ENCODE measurements at regions not wholly inside any gene's neighbourhood (a gene's known extent, or its start where the extent isn't known, plus 50 kb on each side); places are given as distances from the start of the nearest gene placed in this dataset.

DNA sequence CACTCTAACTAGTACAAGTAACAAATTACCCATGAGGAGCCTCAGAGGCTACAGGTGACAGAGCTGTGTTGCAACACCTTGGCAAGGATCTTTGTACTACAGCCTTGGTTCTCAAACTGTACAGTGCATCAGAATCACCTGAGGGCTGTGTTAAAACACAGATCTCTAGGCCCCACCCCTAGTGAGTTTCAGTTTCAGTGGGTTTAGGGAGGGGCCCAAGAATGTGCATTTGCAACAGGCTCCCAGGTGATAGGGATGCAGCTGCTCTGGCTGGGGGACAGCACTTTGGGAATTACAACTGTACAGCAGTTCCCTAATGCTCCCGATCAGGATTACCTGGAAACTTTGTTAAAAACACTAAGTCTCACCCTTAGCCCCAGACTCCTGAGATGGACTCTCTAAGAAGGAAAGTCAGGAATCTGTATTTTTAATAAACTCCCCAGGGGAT, 66.1 kb upstream of the NR2F2 start:
- H3K4me3 ChIP-seq (ENCODE audit: low read depth, low read length, poor library complexity, severe bottlenecking) = no peak overlapping the region
- no TSS peak for BruUV-seq (replicated peaks)
- TF ChIP-seq EZH2 (IDR thresholded peaks at IDR 0.05; ENCODE audit: borderline replicate concordance, low read depth, low read length, poor library complexity, severe bottlenecking) = no peak
- TF ChIP-seq, protein P1, sequence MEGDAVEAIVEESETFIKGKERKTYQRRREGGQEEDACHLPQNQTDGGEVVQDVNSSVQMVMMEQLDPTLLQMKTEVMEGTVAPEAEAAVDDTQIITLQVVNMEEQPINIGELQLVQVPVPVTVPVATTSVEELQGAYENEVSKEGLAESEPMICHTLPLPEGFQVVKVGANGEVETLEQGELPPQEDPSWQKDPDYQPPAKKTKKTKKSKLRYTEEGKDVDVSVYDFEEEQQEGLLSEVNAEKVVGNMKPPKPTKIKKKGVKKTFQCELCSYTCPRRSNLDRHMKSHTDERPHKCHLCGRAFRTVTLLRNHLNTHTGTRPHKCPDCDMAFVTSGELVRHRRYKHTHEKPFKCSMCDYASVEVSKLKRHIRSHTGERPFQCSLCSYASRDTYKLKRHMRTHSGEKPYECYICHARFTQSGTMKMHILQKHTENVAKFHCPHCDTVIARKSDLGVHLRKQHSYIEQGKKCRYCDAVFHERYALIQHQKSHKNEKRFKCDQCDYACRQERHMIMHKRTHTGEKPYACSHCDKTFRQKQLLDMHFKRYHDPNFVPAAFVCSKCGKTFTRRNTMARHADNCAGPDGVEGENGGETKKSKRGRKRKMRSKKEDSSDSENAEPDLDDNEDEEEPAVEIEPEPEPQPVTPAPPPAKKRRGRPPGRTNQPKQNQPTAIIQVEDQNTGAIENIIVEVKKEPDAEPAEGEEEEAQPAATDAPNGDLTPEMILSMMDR (conservative IDR thresholded peaks at IDR 0.05; ENCODE audit: low read depth, low read length) = no peak
- CTCF ChIA-PET = interaction anchor here (0.9 kb wide), 1 partner anchor 62 kb away, joined by 3 read pairs; no protein-coding TSS in a partner anchor
- intact Hi-C loops (cut with micrococcal nuclease; ENCODE audit: unreplicated experiment) = no loop called here
- POLR2A ChIA-PET (ENCODE audit: low non-redundant PET) = no interaction called here
- H3K36me3 ChIP-seq (ENCODE audit: insufficient read depth, low read length, poor library complexity, severe bottlenecking) = no peaks in the 10 kb centered on the region
- H3K9me3 ChIP-seq (ENCODE audit: low read depth, low read length, poor library complexity, severe bottlenecking) = no peaks in the 10 kb centered on the region
- DNase-seq (ENCODE audit: low spot score) = no peak
- peaks cover 14% of the 10 kb centered on the region for H3K4me1 ChIP-seq (ENCODE audit: insufficient read depth, low read length, poor library complexity, severe bottlenecking)
- no peak overlapping the region for H3K27ac ChIP-seq (ENCODE audit: low read depth, low read length, poor library complexity, severe bottlenecking)
- no peaks in the 10 kb centered on the region for H3K27me3 ChIP-seq (replicated peaks; ENCODE audit: insufficient read depth, low read depth, low read length, poor library complexity)

DNA sequence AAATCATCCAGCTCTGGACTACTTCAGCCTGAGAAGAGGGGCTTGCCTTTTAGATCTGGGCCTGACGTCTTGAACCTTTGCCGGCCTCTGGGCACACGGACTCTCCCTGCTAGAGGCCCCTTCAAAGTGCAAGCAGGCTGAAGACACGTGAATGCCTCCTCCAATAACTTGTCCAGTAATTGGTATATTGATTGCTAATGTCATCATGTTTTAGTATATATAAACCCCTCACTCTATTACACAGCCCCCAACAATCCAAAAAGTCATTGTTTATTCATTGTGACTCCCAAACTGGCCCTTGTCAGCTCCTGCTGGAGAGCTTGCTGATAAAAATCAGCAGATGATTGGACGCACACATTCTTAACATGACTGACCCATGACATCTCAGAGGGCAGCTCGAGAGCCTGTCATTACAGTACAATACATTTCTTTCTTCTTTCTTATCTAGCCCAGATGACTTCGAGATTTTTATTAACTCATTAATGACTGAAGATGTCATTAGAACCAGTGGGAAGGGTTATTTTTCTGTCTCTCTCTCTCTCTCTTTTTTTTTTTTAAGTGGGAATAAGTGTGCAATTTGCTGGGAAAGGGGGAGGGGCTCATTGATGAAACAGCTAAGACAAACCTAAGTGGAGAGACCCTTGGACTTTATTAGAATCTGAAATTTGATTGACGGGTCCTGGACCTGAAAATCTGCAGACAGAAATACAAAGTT, 65.5 kb upstream of the NR2F2 start:
- CTCF ChIA-PET = interaction anchor here (0.9 kb wide), 1 partner anchor 62 kb away, joined by 3 read pairs; no protein-coding TSS in a partner anchor
- no peaks in the 10 kb centered on the region for H3K27me3 ChIP-seq (replicated peaks; ENCODE audit: insufficient read depth, low read depth, low read length, poor library complexity)
- no peaks in the 10 kb centered on the region for H3K36me3 ChIP-seq (ENCODE audit: insufficient read depth, low read length, poor library complexity, severe bottlenecking)
- TF ChIP-seq, protein P1 (conservative IDR thresholded peaks at IDR 0.05; ENCODE audit: low read depth, low read length) = no peak
- TF ChIP-seq EZH2 (IDR thresholded peaks at IDR 0.05; ENCODE audit: borderline replicate concordance, low read depth, low read length, poor library complexity, severe bottlenecking) = no peak
- DNase-seq (ENCODE audit: low spot score) = no peak
- H3K27ac ChIP-seq (ENCODE audit: low read depth, low read length, poor library complexity, severe bottlenecking) = no peak overlapping the region
- BruUV-seq (replicated peaks) = no TSS peak
- no peak overlapping the region for H3K4me3 ChIP-seq (ENCODE audit: low read depth, low read length, poor library complexity, severe bottlenecking)
- POLR2A ChIA-PET (ENCODE audit: low non-redundant PET) = no interaction called here
- peaks cover 15% of the 10 kb centered on the region for H3K4me1 ChIP-seq (ENCODE audit: insufficient read depth, low read length, poor library complexity, severe bottlenecking)
- intact Hi-C loops (cut with micrococcal nuclease; ENCODE audit: unreplicated experiment) = no loop called here
- no peaks in the 10 kb centered on the region for H3K9me3 ChIP-seq (ENCODE audit: low read depth, low read length, poor library complexity, severe bottlenecking)

DNA sequence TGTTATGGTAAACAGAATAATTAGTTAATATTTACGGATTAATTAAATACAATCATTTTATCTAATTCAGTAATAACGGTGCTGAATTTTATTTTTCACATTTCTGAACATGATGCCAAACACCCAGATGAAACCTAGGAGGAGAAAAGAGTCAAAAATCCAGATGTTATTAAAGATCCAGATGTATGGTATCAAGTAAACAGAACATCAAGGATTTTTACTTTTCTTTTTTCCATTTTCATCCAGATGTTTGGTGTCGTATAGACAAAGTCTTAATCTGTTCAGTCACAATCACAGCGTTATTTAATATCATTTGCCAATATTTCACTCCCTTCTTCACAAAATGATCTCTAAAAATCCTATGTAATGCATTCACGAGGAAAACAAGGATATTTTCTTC, 64.0 kb upstream of the NR2F2 start:
- no TSS peak for BruUV-seq (replicated peaks)
- H3K27me3 ChIP-seq (replicated peaks; ENCODE audit: insufficient read depth, low read depth, low read length, poor library complexity) = no peaks in the 10 kb centered on the region
- intact Hi-C loops (cut with micrococcal nuclease; ENCODE audit: unreplicated experiment) = no loop called here

More for the DNA sequence above, 64.0 kb upstream of the NR2F2 start:
- POLR2A ChIA-PET (ENCODE audit: low non-redundant PET) = no interaction called here
- no peak overlapping the region for H3K4me3 ChIP-seq (ENCODE audit: low read depth, low read length, poor library complexity, severe bottlenecking)
- CTCF ChIA-PET = no interaction called here
- H3K27ac ChIP-seq (ENCODE audit: low read depth, low read length, poor library complexity, severe bottlenecking) = no peak overlapping the region
- no peaks in the 10 kb centered on the region for H3K36me3 ChIP-seq (ENCODE audit: insufficient read depth, low read length, poor library complexity, severe bottlenecking)
- no peaks in the 10 kb centered on the region for H3K9me3 ChIP-seq (ENCODE audit: low read depth, low read length, poor library complexity, severe bottlenecking)
- no peak for DNase-seq (ENCODE audit: low spot score)
- peaks cover 15% of the 10 kb centered on the region for H3K4me1 ChIP-seq (ENCODE audit: insufficient read depth, low read length, poor library complexity, severe bottlenecking)
- TF ChIP-seq, protein P1 (conservative IDR thresholded peaks at IDR 0.05; ENCODE audit: low read depth, low read length) = no peak
- no peak for TF ChIP-seq EZH2 (IDR thresholded peaks at IDR 0.05; ENCODE audit: borderline replicate concordance, low read depth, low read length, poor library complexity, severe bottlenecking)
